K562 (cell line): ENCODE measurements at regions not wholly inside any gene's neighbourhood (a gene's known extent, or its start where the extent isn't known, plus 50 kb on each side); places are given as distances from the start of the nearest gene placed in this dataset.
A peak's percentile ranks its signal among the peaks of the same experiment; 100 is the strongest.

Source experiments
- CTCF ChIP-seq, 3 experiments: IDR thresholded peaks in 2 of 3; conservative IDR thresholded peaks in 1 of 3; 2 replicates each; pipeline ENCODE4 v1.5.1; 2011 to 2012; ENCODE audit warnings: low read length in 3 of 3, mild to moderate bottlenecking in 3 of 3, control low read depth in 2 of 3, improper control_type of control experiment in 1 of 3, inconsistent platforms in 1 of 3, low read depth in 1 of 3, mixed read lengths in 1 of 3, moderate library complexity in 1 of 3; ENCODE audit not compliant: insufficient read depth in 2 of 3
- ETV1 ChIP-seq: fragments of 450-650 bp; conservative IDR thresholded peaks from 2 replicates; pipeline ENCODE4 v1.6.1; 2016; ENCODE audit warnings: missing genetic modification characterization, control low read depth, low read depth, missing compliant biosample characterization
- FOSL1 ChIP-seq: fragments of 200-800 bp; sonication (Bioruptor generic); conservative IDR thresholded peaks from 2 replicates; pipeline ENCODE4 v1.6.1; 2016; ENCODE audit warnings: missing genetic modification characterization, missing compliant biosample characterization
- HMGXB4 ChIP-seq: sonication (generic); formaldehyde crosslinking; IDR thresholded peaks from 2 replicates; pipeline ENCODE4 v1.8.1; 2023; ENCODE audit warnings: mild to moderate bottlenecking, missing genetic modification reagents
- MAFF ChIP-seq: IDR thresholded peaks from 2 replicates; pipeline ENCODE4 v1.6.1; 2012; ENCODE audit warnings: low read length, improper control_type of control experiment
- PHF21A ChIP-seq: fragments of 450-650 bp; IDR thresholded peaks from 2 replicates; pipeline ENCODE4 v1.6.1; 2017; ENCODE audit warnings: low read depth, borderline replicate concordance
- RCOR1 ChIP-seq, 2 experiments: IDR thresholded peaks; 2 replicates each; pipeline ENCODE4 v1.6.1; 2012; ENCODE audit warnings: low read depth in 2 of 2, low read length in 2 of 2, borderline replicate concordance in 1 of 2, improper control_type of control experiment in 1 of 2
- SAFB ChIP-seq: fragments of 200-400 bp; formaldehyde crosslinking; IDR thresholded peaks from 2 replicates; pipeline ENCODE4 v1.6.1; 2017; ENCODE audit warnings: low read depth, low read length, borderline replicate concordance
- SMAD3 ChIP-seq: fragments of 450-650 bp; formaldehyde crosslinking; conservative IDR thresholded peaks from 2 replicates; pipeline ENCODE4 v1.4.0; 2020; ENCODE audit warnings: mild to moderate bottlenecking
- THRA ChIP-seq: fragments of 450-650 bp; IDR thresholded peaks from 2 replicates; pipeline ENCODE4 v1.6.1; 2017; ENCODE audit warnings: mild to moderate bottlenecking, moderate library complexity
- TRIM25 ChIP-seq: fragments of 450-650 bp; IDR thresholded peaks from 2 replicates; pipeline ENCODE4 v1.7.0; 2016; ENCODE audit warnings: borderline replicate concordance
- UBTF ChIP-seq, 2 experiments: IDR thresholded peaks; 2 replicates each; pipeline ENCODE4 v1.6.1; 2012; ENCODE audit warnings: improper control_type of control experiment in 2 of 2, low read depth in 2 of 2, low read length in 2 of 2, borderline replicate concordance in 1 of 2
- ZNF655 ChIP-seq: fragments of 250-450 bp; sonication (Bioruptor Pico); IDR thresholded peaks from 2 replicates; pipeline ENCODE4 v1.5.0; 2021

GRCh38 chr1:93025572-93025971 is 53.5 kb upstream of the MTF2 start (continued):
- TF ChIP-seq CTCF (IDR thresholded peaks at IDR 0.05 in 2 of 3, conservative IDR thresholded peaks at IDR 0.05 in 1 of 3; ENCODE audit: insufficient read depth in 2 of 3, low read depth in 1 of 3, low read length in 3 of 3) (no peak), ZNF655 (CRISPR knock-in tag) (no peak), HMGXB4 (CRISPR knock-in tag) (no peak), SMAD3 (CRISPR knock-in tag) (no peak), RCOR1 (IDR thresholded peaks at IDR 0.05; ENCODE audit: borderline replicate concordance in 1 of 2, low read depth in 2 of 2, low read length in 2 of 2) (peak in 1 of 2 experiments; percentile 85; a peak in 2 of 4 replicates), THRA (no peak), SAFB (no peak), ETV1 (tag) (peak; percentile 54; the same call in 1 of the 2 replicates), TRIM25 (no peak), MAFF (peak; percentile 72), PHF21A (0 out of 2 replicates have a peak, but pooled peaks have one; percentile 35), FOSL1 (tag) (peak; percentile 83), UBTF (IDR thresholded peaks at IDR 0.05; ENCODE audit: borderline replicate concordance in 1 of 2, low read depth in 2 of 2, low read length in 2 of 2) (no peak)
